ENCODE measurements at regions not wholly inside any gene's neighbourhood (a gene's known extent, or its start where the extent isn't known, plus 50 kb on each side); places are given as distances from the start of the nearest gene placed in this dataset.

DNA sequence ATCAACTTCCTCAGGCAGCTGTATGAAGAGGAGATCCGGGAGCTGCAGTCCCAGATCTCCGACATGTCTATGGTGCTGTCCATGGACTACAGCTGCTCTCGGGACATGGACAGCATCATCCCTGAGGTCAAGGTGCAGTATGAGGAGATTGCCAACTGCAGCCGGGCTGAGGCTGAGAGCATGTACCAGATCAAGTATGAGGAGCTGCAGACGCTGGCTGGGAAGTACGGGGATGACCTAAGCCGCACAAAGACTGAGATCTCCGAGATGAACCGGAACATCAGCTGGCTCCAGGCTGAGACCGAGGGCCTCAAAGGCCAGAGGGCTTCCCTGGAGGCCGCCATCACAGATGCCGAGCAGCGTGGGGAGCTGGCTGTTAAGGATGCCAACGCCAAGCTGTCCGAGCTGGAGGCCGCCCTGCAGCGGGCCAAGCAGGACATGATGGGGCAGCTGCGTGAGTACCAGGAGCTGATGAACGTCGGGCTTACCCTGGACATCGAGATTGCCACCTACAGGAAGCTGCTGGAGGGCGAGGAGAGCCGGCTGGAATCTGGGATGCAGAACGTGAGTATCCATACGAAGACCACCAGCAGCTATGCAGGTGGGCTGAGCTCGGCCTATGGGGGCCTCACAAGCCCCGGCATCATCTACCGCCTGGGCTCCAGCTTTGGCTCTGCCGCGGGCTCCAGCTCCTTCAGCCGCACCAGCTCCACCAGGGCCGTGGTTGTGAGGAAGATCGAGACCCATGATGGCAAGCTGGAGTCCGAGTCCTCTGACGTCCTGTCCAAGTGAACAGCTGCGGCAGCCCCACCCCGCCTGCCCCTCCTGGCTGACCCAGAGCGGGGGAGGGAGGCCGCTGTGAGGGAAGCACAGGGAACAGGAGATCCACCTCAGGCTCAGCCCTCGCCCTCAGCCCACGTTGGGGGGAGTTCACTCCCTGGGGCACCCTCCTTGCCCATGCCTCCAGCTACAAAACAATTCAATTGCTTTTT is 84.0 kb downstream of the SEC61B start:
- DNase-seq: no peak
- ATAC-seq (ENCODE audit: insufficient read depth, low read depth): no peak
- TF ChIP-seq, protein P1, sequence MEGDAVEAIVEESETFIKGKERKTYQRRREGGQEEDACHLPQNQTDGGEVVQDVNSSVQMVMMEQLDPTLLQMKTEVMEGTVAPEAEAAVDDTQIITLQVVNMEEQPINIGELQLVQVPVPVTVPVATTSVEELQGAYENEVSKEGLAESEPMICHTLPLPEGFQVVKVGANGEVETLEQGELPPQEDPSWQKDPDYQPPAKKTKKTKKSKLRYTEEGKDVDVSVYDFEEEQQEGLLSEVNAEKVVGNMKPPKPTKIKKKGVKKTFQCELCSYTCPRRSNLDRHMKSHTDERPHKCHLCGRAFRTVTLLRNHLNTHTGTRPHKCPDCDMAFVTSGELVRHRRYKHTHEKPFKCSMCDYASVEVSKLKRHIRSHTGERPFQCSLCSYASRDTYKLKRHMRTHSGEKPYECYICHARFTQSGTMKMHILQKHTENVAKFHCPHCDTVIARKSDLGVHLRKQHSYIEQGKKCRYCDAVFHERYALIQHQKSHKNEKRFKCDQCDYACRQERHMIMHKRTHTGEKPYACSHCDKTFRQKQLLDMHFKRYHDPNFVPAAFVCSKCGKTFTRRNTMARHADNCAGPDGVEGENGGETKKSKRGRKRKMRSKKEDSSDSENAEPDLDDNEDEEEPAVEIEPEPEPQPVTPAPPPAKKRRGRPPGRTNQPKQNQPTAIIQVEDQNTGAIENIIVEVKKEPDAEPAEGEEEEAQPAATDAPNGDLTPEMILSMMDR (IDR thresholded peaks at IDR 0.05; ENCODE audit: borderline replicate concordance, extremely low read depth, low read length, poor library complexity, severe bottlenecking): no peak
- TF ChIP-seq EZH2 (IDR thresholded peaks at IDR 0.05; ENCODE audit: borderline replicate concordance, low read depth, low read length, severe bottlenecking): no peak

DNA sequence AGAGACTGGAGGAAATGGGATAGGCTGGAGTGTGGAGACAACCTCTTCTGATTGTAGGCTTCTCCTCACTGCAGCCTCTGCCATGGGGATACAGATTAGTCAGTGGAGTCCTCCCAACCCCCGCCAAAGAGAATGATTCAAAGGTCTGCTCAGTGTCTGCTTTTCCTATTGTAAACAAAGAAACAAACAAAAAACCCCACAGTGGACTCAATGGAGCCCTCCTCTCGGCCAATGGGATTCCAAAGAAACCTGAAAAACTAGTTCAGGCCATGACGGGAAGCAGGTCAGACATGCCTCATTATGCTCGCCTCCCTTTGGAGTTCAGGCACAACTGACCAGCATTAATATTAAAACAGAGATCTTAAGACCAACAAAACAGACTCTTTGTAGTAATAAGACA is 85.8 kb downstream of the SEC61B start:
- TF ChIP-seq, protein P1 (IDR thresholded peaks at IDR 0.05; ENCODE audit: borderline replicate concordance, extremely low read depth, low read length, poor library complexity, severe bottlenecking): no peak
- no peak for TF ChIP-seq EZH2 (IDR thresholded peaks at IDR 0.05; ENCODE audit: borderline replicate concordance, low read depth, low read length, severe bottlenecking)
- no peaks in the 10 kb centered on the region for H4K20me1 ChIP-seq (ENCODE audit: insufficient read depth, low read length)
- no peak overlapping the region for H3K4me3 ChIP-seq (ENCODE audit: low read depth in 1 of 2, low read length in 2 of 2)
- H2AFZ ChIP-seq (ENCODE audit: low read depth, low read length): no peak overlapping the region
- H3K79me2 ChIP-seq (ENCODE audit: insufficient read depth, low read length): no peaks in the 10 kb centered on the region
- H3K4me2 ChIP-seq (ENCODE audit: insufficient read depth, low read length): no peak overlapping the region
- H3K27me3 ChIP-seq (ENCODE audit: insufficient read depth, low read length, poor library complexity): no peaks in the 10 kb centered on the region
- H3K9me3 ChIP-seq (ENCODE audit: insufficient read depth, low read length, severe bottlenecking): no peaks in the 10 kb centered on the region
- DNase-seq (no peak), ATAC-seq (ENCODE audit: insufficient read depth, low read depth) (no peak)
- H3K4me1 ChIP-seq (ENCODE audit: insufficient read depth, low read length): no peaks in the 10 kb centered on the region
- no peaks in the 10 kb centered on the region for H3K36me3 ChIP-seq (ENCODE audit: insufficient read depth, low read length)
- H3K9ac ChIP-seq (ENCODE audit: low read depth, low read length): no peak overlapping the region
- no peak overlapping the region for H3K27ac ChIP-seq (ENCODE audit: low read length)

More for the DNA sequence above, 84.0 kb downstream of the SEC61B start:
- Histone ChIP-seq H2AFZ (ENCODE audit: low read depth, low read length) (no peak overlapping the region), H3K79me2 (ENCODE audit: insufficient read depth, low read length) (no peaks in the 10 kb centered on the region), H3K9me3 (ENCODE audit: insufficient read depth, low read length, severe bottlenecking) (no peaks in the 10 kb centered on the region), H3K9ac (ENCODE audit: low read depth, low read length) (no peak overlapping the region), H4K20me1 (ENCODE audit: insufficient read depth, low read length) (no peaks in the 10 kb centered on the region), H3K27me3 (ENCODE audit: insufficient read depth, low read length, poor library complexity) (no peaks in the 10 kb centered on the region), H3K27ac (ENCODE audit: low read length) (no peak overlapping the region), H3K4me1 (ENCODE audit: insufficient read depth, low read length) (no peaks in the 10 kb centered on the region), H3K4me2 (ENCODE audit: insufficient read depth, low read length) (no peak overlapping the region), H3K4me3 (ENCODE audit: low read depth in 1 of 2, low read length in 2 of 2) (no peak overlapping the region), H3K36me3 (ENCODE audit: insufficient read depth, low read length) (no peaks in the 10 kb centered on the region)

GRCh38 chr9:99309141-99309939 is 87.3 kb downstream of the SEC61B start:
- Histone ChIP-seq H3K4me3 (ENCODE audit: low read depth in 1 of 2, low read length in 2 of 2) (no peak overlapping the region), H3K4me1 (ENCODE audit: insufficient read depth, low read length) (no peaks in the 10 kb centered on the region), H3K4me2 (ENCODE audit: insufficient read depth, low read length) (no peak overlapping the region), H3K9ac (ENCODE audit: low read depth, low read length) (no peak overlapping the region), H3K27ac (ENCODE audit: low read length) (no peak overlapping the region), H3K27me3 (ENCODE audit: insufficient read depth, low read length, poor library complexity) (no peaks in the 10 kb centered on the region), H4K20me1 (ENCODE audit: insufficient read depth, low read length) (no peaks in the 10 kb centered on the region), H2AFZ (ENCODE audit: low read depth, low read length) (no peak overlapping the region), H3K36me3 (ENCODE audit: insufficient read depth, low read length) (no peaks in the 10 kb centered on the region), H3K9me3 (ENCODE audit: insufficient read depth, low read length, severe bottlenecking) (no peaks in the 10 kb centered on the region), H3K79me2 (ENCODE audit: insufficient read depth, low read length) (no peaks in the 10 kb centered on the region)
- DNase-seq (no peak), ATAC-seq (ENCODE audit: insufficient read depth, low read depth) (no peak)
- no peak for TF ChIP-seq EZH2 (IDR thresholded peaks at IDR 0.05; ENCODE audit: borderline replicate concordance, low read depth, low read length, severe bottlenecking)
- TF ChIP-seq, protein P1 (IDR thresholded peaks at IDR 0.05; ENCODE audit: borderline replicate concordance, extremely low read depth, low read length, poor library complexity, severe bottlenecking): no peak

All from DND-41 (cell line).